ENCODE measurements at regions not wholly inside any gene's neighbourhood (a gene's known extent, or its start where the extent isn't known, plus 50 kb on each side); places are given as distances from the start of the nearest gene placed in this dataset.

- no peak for DNase-seq (ENCODE audit: low read depth)
- in situ Hi-C loops (cut with HindIII; ENCODE audit: low pct_unique_long_range_greater_than_20kb, low sequenced_read_pairs), result no loop called here
Observed at GRCh38 chr14:30132196-30132595, 204.5 kb upstream of the PRKD1 start.

- no peak for DNase-seq (ENCODE audit: low read depth)
- in situ Hi-C loops (cut with HindIII; ENCODE audit: low pct_unique_long_range_greater_than_20kb, low sequenced_read_pairs), result no loop called here
Observed at GRCh38 chr14:30134936-30135335, 207.3 kb upstream of the PRKD1 start.

DNA sequence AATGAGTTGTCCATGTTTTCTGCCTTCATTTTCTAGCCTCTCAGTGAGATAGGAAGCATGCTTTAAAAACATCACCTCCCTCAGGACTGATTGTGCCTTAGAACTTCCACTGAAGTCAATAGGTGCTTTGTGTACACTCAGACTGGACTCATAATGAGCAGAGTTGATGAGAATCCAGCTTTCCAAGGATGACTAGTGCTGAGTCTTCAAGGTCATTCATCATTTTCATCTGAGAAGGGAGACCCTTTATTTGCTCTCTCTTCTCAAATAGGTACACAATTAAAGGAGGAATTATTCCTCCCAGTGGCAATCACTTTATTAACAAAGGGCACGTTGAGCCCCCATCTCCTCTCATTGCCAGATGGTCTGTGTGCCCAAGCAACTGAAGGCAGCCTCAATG, 210.9 kb upstream of the PRKD1 start:
- in situ Hi-C loops (cut with HindIII; ENCODE audit: low pct_unique_long_range_greater_than_20kb, low sequenced_read_pairs), result no loop called here

DNA sequence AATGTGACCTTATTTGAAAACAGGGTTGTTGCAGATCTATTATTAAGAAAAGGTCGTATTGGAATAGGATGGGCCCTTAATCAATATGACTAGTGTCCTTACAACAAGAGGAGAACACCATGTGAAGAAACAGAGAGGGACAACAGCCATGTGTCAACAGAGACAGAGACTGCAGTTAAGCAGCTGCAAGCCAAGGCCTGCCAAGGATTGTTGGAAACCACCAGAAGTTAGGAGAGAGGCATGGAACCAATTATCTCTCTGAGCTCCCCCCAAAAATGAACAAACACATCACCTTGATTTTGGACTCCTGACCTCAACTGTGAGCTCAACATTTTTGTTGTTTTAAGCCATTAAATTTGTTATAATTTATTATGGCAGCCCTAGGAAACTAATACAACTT, 214.6 kb upstream of the PRKD1 start:
- in situ Hi-C loops (cut with HindIII; ENCODE audit: low pct_unique_long_range_greater_than_20kb, low sequenced_read_pairs), result no loop called here
- no peak for DNase-seq (ENCODE audit: low read depth)

More for the DNA sequence above, 210.9 kb upstream of the PRKD1 start:
- no peak for DNase-seq (ENCODE audit: low read depth)

DNA sequence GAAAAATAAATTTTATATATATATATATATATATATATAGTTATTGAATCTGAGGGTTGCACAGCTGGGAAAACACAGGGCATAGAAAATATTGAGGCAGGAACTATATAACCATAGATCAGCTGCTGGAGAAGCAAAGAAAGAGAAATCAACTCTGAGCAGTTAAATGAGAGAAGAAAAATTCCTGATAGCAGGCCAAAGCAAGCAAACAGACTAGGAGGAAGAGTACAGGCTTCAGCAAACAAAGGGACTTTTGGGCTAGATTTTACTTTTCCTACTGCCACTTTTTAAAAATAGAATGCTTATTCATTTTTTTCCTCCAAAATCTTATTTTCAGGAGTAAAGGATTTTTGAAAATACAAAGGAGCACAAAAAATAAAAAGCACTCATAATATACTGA, 216.0 kb upstream of the PRKD1 start:
- in situ Hi-C loops (cut with HindIII; ENCODE audit: low pct_unique_long_range_greater_than_20kb, low sequenced_read_pairs), result no loop called here
- DNase-seq (ENCODE audit: low read depth), result no peak

GRCh38 chr14:30153717-30154116, 226.1 kb upstream of the PRKD1 start:
- in situ Hi-C loops (cut with HindIII; ENCODE audit: low pct_unique_long_range_greater_than_20kb, low sequenced_read_pairs), result no loop called here
- DNase-seq (ENCODE audit: low read depth), result no peak

DNA sequence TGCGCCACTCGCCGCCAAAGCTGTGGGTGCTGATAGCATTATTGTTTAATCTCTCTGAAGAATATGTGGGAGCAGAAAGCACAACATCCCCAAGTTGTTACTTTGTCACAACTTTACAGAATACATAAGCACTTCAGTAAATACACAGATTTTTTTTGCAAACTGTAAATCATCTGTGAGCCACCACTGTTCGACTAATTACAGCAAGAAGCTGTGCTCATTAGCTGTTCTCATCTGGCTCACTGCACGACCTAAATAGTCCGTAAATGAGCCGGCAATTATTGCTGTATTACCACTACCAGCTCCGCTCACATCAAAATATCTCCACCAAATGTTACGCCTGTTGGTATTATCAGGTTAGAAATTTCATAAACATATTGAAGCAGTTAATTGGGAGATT, 228.9 kb upstream of the PRKD1 start:
- no peak for DNase-seq (ENCODE audit: low read depth)
- in situ Hi-C loops (cut with HindIII; ENCODE audit: low pct_unique_long_range_greater_than_20kb, low sequenced_read_pairs), result no loop called here

DNA sequence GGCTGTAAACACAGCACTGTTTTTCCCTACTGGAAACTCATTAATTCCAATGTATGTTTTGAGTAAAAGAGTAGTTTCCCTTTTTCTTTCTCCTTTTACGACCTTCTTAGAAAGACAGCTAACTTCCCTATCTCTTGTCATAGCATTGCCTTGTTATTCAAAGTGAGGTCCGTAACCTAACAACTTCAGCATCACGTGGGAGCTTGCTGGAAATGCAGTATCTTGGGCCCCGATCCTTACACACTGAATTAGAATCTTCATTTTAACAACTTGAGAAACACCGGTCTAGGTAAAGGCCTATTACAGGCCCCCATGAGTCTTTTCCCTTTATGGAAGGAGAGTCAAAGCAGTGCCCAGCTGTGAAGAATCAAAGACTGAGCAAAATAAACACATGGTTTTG, 230.7 kb upstream of the PRKD1 start:
- in situ Hi-C loops (cut with HindIII; ENCODE audit: low pct_unique_long_range_greater_than_20kb, low sequenced_read_pairs), result no loop called here
- DNase-seq (ENCODE audit: low read depth), result no peak

- in situ Hi-C loops (cut with HindIII; ENCODE audit: low pct_unique_long_range_greater_than_20kb, low sequenced_read_pairs), result no loop called here
- no peak for DNase-seq (ENCODE audit: low read depth)
Observed at GRCh38 chr14:30159374-30159773, 231.7 kb upstream of the PRKD1 start.

GRCh38 chr14:30160608-30161007, 233.0 kb upstream of the PRKD1 start:
- in situ Hi-C loops (cut with HindIII; ENCODE audit: low pct_unique_long_range_greater_than_20kb, low sequenced_read_pairs), result no loop called here
- DNase-seq (ENCODE audit: low read depth), result no peak

DNA sequence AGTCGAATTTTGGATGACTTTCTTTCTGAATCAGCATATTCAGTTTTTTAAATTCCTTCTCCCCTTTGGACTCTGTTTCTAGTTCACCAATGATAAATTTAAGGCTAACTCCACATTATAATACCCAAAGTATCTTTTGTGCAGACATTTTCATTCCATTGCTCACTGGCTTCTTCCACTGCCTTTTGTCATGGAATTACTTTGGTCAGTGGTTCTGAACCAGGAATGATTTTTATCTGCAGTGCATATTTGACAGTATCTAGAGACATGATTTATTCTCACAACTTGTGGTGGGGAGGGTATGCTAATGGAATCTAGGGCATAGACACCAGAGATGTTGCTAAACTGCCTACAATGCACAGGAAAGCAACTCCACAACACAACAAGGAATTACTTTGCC, 234.4 kb upstream of the PRKD1 start:
- in situ Hi-C loops (cut with HindIII; ENCODE audit: low pct_unique_long_range_greater_than_20kb, low sequenced_read_pairs), result no loop called here
- DNase-seq (ENCODE audit: low read depth), result no peak

DNA sequence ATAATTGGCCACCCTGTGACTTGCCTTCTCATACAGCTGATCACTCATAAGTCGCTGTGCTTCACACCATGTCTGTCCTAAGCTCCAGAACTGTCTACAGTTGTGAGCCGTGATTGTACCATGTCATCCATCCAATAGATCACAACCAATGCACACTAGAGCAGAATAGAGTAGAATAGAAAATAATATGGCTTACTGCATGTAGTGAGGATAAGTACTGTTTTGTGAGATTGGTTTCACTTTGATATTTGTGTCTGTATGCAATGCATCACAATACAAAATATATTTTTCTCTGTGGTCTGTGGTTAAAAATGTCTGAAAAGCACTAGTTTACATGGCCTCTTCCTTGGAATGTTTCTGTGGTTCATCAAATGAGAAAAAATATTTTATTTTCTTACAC, 237.6 kb upstream of the PRKD1 start:
- in situ Hi-C loops (cut with HindIII; ENCODE audit: low pct_unique_long_range_greater_than_20kb, low sequenced_read_pairs), result no loop called here

DNA sequence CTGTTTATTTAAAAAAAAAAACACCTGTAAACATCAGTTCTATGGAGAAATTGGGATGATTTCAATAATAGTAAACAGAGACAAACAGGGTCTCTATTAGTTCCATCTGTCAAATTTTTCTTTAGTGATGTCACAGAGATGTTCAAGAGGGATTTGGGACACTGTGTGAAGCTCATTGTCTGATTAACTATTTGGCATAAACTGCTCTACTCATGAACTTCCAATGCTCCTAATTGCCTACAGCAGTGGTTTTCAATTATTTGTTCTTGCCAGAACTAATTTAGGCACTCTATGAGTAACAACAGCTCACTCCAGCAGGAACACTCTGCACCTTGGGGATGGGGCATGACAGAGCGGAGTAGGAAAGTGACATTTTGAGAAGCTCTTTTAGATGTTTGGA, 250.1 kb upstream of the PRKD1 start:
- in situ Hi-C loops (cut with HindIII; ENCODE audit: low pct_unique_long_range_greater_than_20kb, low sequenced_read_pairs), result no loop called here

More for the DNA sequence above, 237.6 kb upstream of the PRKD1 start:
- DNase-seq (ENCODE audit: low read depth), result no peak

DNA sequence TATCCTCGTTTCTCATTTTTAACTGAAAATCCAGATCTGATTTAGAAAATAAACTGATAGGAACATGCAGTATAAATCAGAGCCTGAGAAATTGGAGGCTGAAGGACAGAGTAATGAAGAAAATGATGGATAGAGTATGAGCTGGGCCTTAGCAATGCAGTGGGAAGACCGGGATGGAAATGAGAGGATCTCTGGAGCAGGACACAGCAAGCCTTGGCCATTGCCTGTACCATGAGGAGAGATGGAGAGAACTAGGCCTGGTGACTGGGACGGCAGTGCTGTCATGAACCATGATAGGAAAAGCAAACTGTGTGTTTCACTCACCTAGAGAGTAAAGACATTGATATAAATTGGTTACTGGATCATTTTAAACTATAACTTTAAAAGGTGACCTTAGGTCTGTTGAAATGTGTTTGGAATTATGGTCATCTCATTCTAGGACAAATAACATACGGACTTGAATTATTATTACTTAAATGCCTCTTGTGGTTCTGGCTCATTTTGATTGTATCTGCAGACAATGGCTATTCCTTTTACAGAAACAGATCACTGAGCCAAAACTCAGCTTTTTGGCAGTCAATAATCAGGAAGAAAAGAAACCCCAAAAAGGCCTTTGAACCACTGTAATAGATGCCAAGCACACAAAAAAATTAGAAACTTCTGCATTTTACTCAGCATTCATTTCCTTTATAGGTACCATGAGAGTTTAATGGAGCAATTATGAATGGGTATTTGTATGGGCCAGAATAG, 251.9 kb upstream of the PRKD1 start:
- in situ Hi-C loops (cut with HindIII; ENCODE audit: low pct_unique_long_range_greater_than_20kb, low sequenced_read_pairs), result no loop called here
- DNase-seq (ENCODE audit: low read depth), result no peak

More for the DNA sequence above, 250.1 kb upstream of the PRKD1 start:
- no peak for DNase-seq (ENCODE audit: low read depth)

GRCh38 chr14:30180219-30180618, 252.6 kb upstream of the PRKD1 start:
- no peak for DNase-seq (ENCODE audit: low read depth)
- in situ Hi-C loops (cut with HindIII; ENCODE audit: low pct_unique_long_range_greater_than_20kb, low sequenced_read_pairs), result no loop called here

- in situ Hi-C loops (cut with HindIII; ENCODE audit: low pct_unique_long_range_greater_than_20kb, low sequenced_read_pairs), result no loop called here
- no peak for DNase-seq (ENCODE audit: low read depth)
Observed at GRCh38 chr14:30185832-30186231, 258.2 kb upstream of the PRKD1 start.

GRCh38 chr14:30191639-30192279, 264.1 kb upstream of the PRKD1 start:
- in situ Hi-C loops (cut with HindIII; ENCODE audit: low pct_unique_long_range_greater_than_20kb, low sequenced_read_pairs), result no loop called here
- DNase-seq (ENCODE audit: low read depth), result no peak

DNA sequence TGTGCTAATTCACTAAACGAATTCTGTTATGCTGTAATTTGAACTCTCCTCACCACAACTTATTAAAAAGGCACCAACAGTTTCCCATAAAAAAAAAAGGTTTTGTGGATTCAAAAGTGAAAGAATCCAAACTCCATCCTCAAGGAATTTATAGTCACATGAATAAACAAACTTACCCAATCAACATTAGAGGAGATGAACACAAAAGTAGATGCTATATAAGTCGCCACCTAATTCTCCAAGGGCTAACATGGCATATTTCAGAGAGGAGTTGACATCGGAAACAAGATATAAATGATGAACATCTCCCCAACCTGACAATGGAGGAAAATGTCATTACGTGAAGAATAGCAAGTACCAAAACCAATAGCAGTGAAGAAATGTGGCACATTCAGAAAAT, 265.5 kb upstream of the PRKD1 start:
- in situ Hi-C loops (cut with HindIII; ENCODE audit: low pct_unique_long_range_greater_than_20kb, low sequenced_read_pairs), result no loop called here
- DNase-seq (ENCODE audit: low read depth), result no peak

DNA sequence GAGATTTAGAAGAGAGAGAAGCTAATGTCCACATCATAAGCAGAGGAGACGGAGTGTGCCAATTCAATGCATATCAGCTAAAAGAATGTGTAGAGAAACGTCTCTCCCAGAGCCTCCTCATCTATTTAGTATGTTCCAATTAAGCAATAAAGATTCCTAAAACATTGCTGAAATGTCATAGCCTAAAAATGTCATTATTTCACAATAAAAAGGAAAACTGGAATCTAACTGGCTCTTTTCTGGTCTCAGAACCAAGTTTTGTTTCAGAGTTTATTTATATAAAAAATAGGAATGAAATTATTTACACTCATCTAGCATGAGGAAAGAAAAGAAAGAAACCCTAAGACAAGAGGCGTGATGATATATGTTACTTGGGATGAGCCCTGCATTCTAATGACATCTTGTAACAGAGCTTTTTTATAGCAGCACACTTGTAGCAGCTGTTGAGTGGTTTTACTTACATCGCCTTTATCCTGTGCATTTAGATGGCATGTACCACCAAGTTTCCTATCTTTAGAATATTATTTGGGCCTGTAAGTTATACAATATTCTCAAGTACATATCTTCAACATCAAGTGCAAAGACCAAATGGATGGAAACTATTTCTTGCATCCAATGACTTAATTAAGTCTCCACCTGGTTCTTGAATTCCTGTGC, 266.3 kb upstream of the PRKD1 start:
- in situ Hi-C loops (cut with HindIII; ENCODE audit: low pct_unique_long_range_greater_than_20kb, low sequenced_read_pairs), result no loop called here
- no peak for DNase-seq (ENCODE audit: low read depth)

- in situ Hi-C loops (cut with HindIII; ENCODE audit: low pct_unique_long_range_greater_than_20kb, low sequenced_read_pairs), result no loop called here
- no peak for DNase-seq (ENCODE audit: low read depth)
Observed at GRCh38 chr14:30194741-30195148, 267.1 kb upstream of the PRKD1 start.

All from Caki2 (cell line).